ENCODE measurements at regions not wholly inside any gene's neighbourhood (a gene's known extent, or its start where the extent isn't known, plus 50 kb on each side); places are given as distances from the start of the nearest gene placed in this dataset.

GRCh38 chr6:71481011-71481410, 192.4 kb downstream of the OGFRL1 start:
- no peak for DNase-seq (ENCODE audit: low spot score)

- no peak for DNase-seq (ENCODE audit: low spot score)
These were observed 193.2 kb downstream of the OGFRL1 start for GRCh38 chr6:71481801-71482200.

GRCh38 chr6:71482742-71483141, 194.1 kb downstream of the OGFRL1 start:
- DNase-seq (ENCODE audit: low spot score), result no peak

GRCh38 chr6:71486461-71486860, 197.8 kb downstream of the OGFRL1 start:
- no peak for DNase-seq (ENCODE audit: low spot score)

- no peak for DNase-seq (ENCODE audit: low spot score)
These were observed 199.6 kb downstream of the OGFRL1 start for GRCh38 chr6:71488186-71488585.

- DNase-seq (ENCODE audit: low spot score), result no peak
These were observed 201.1 kb downstream of the OGFRL1 start for GRCh38 chr6:71489736-71490135.

GRCh38 chr6:71490876-71491275, 202.3 kb downstream of the OGFRL1 start:
- DNase-seq (ENCODE audit: low spot score), result no peak

GRCh38 chr6:71491844-71492243, 203.2 kb downstream of the OGFRL1 start:
- DNase-seq (ENCODE audit: low spot score), result no peak

GRCh38 chr6:71492668-71493067, 204.1 kb downstream of the OGFRL1 start:
- no peak for DNase-seq (ENCODE audit: low spot score)

GRCh38 chr6:71496018-71496721, 207.6 kb downstream of the OGFRL1 start:
- DNase-seq (ENCODE audit: low spot score), result no peak

GRCh38 chr6:71496722-71497033, 208.1 kb downstream of the OGFRL1 start:
- no peak for DNase-seq (ENCODE audit: low spot score)

- no peak for DNase-seq (ENCODE audit: low spot score)
These were observed 210.0 kb downstream of the OGFRL1 start for GRCh38 chr6:71498638-71499037.

- no peak for DNase-seq (ENCODE audit: low spot score)
These were observed 211.1 kb downstream of the OGFRL1 start for GRCh38 chr6:71499667-71500066.

GRCh38 chr6:71502168-71502567, 213.6 kb downstream of the OGFRL1 start:
- DNase-seq (ENCODE audit: low spot score), result no peak

GRCh38 chr6:71502956-71503355, 214.3 kb downstream of the OGFRL1 start:
- DNase-seq (ENCODE audit: low spot score), result no peak

- DNase-seq (ENCODE audit: low spot score), result no peak
These were observed 218.6 kb downstream of the OGFRL1 start for GRCh38 chr6:71507183-71507582.

- no peak for DNase-seq (ENCODE audit: low spot score)
These were observed 220.8 kb downstream of the OGFRL1 start for GRCh38 chr6:71509191-71510005.

- DNase-seq (ENCODE audit: low spot score), result no peak
These were observed 221.6 kb downstream of the OGFRL1 start for GRCh38 chr6:71510057-71510713.

- no peak for DNase-seq (ENCODE audit: low spot score)
These were observed 222.2 kb downstream of the OGFRL1 start for GRCh38 chr6:71510856-71511255.

- DNase-seq (ENCODE audit: low spot score), result no peak
These were observed 223.6 kb downstream of the OGFRL1 start for GRCh38 chr6:71512256-71512655.

GRCh38 chr6:71513036-71513435, 224.4 kb downstream of the OGFRL1 start:
- no peak for DNase-seq (ENCODE audit: low spot score)

- no peak for DNase-seq (ENCODE audit: low spot score)
These were observed 234.9 kb downstream of the OGFRL1 start for GRCh38 chr6:71523548-71523947.

- DNase-seq (ENCODE audit: low spot score), result no peak
These were observed 235.6 kb downstream of the OGFRL1 start for GRCh38 chr6:71524201-71524600.

All from CD4-positive, alpha-beta T cell treated with Interleukin-15 for 4 hours (primary cell).